ENCODE measurements at regions not wholly inside any gene's neighbourhood (a gene's known extent, or its start where the extent isn't known, plus 50 kb on each side); places are given as distances from the start of the nearest gene placed in this dataset.
A peak's percentile ranks its signal among the peaks of the same experiment; 100 is the strongest.

DNA sequence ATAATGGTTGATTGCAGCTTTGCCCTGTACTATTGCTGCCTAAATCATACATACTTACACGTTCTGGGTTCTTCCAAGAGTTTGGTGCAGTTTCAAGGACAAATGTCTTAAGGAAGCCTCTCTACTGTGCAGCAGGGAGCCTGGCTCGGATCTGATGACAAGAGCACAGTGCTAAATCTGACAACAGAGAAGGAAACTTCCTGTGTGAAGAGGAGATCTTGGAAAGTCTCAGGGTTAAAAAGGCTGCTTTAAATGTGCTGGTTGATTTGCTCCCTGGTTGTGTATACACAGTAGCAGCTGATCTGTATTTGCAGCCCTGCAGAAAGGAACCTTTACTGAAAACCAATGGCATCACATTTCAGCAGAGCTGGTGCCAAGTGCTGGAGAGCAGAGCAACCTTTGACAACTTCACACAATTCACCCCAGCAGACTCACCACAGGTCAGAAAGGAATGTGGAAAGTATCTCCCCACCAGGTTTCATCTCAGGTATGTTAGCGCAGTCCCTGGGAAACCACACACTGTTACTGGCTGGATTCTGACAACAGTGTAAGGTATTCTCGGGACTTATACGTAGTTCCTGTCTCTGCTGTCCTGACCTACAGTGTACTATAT, 355.0 kb upstream of the ESRRG start:
- no peaks in the 10 kb centered on the region for H3K36me3 ChIP-seq (ENCODE audit: control insufficient read depth in 4 of 4, insufficient read depth in 3 of 4, low read depth in 1 of 4, low read length in 3 of 4)
- no peak overlapping the region for H3K4me3 ChIP-seq (ENCODE audit: low read depth in 1 of 3, low read length in 3 of 3)
- no peaks in the 10 kb centered on the region for H3K4me1 ChIP-seq (ENCODE audit: control insufficient read depth in 4 of 4, insufficient read depth in 4 of 4, low read length in 3 of 4)
- H3K27ac ChIP-seq (ENCODE audit: low read depth in 1 of 2, low read length in 2 of 2) = no peak overlapping the region
- DNase-seq (ENCODE audit: low spot score) = no peak
- H3K9me3 ChIP-seq (ENCODE audit: control insufficient read depth in 4 of 4, low read length in 3 of 4) = no peaks in the 10 kb centered on the region
- H3K9ac ChIP-seq (ENCODE audit: low read depth in 1 of 2, low read length in 2 of 2) = no peak overlapping the region
- TF ChIP-seq GABPA (IDR thresholded peaks at IDR 0.05 in 1 of 2, conservative IDR thresholded peaks at IDR 0.05 in 1 of 2) (no peak), YY1 (IDR thresholded peaks at IDR 0.05) (no peak), JUND (IDR thresholded peaks at IDR 0.05) (no peak)
- TF ChIP-seq, protein P1, sequence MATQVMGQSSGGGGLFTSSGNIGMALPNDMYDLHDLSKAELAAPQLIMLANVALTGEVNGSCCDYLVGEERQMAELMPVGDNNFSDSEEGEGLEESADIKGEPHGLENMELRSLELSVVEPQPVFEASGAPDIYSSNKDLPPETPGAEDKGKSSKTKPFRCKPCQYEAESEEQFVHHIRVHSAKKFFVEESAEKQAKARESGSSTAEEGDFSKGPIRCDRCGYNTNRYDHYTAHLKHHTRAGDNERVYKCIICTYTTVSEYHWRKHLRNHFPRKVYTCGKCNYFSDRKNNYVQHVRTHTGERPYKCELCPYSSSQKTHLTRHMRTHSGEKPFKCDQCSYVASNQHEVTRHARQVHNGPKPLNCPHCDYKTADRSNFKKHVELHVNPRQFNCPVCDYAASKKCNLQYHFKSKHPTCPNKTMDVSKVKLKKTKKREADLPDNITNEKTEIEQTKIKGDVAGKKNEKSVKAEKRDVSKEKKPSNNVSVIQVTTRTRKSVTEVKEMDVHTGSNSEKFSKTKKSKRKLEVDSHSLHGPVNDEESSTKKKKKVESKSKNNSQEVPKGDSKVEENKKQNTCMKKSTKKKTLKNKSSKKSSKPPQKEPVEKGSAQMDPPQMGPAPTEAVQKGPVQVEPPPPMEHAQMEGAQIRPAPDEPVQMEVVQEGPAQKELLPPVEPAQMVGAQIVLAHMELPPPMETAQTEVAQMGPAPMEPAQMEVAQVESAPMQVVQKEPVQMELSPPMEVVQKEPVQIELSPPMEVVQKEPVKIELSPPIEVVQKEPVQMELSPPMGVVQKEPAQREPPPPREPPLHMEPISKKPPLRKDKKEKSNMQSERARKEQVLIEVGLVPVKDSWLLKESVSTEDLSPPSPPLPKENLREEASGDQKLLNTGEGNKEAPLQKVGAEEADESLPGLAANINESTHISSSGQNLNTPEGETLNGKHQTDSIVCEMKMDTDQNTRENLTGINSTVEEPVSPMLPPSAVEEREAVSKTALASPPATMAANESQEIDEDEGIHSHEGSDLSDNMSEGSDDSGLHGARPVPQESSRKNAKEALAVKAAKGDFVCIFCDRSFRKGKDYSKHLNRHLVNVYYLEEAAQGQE (IDR thresholded peaks at IDR 0.05) = peak; percentile 31
- WGBS = 26% methylated on average over 5 of the region's 5 CpGs
- no peaks in the 10 kb centered on the region for H3K27me3 ChIP-seq (ENCODE audit: control insufficient read depth in 4 of 4, insufficient read depth in 4 of 4, low read length in 3 of 4)

DNA sequence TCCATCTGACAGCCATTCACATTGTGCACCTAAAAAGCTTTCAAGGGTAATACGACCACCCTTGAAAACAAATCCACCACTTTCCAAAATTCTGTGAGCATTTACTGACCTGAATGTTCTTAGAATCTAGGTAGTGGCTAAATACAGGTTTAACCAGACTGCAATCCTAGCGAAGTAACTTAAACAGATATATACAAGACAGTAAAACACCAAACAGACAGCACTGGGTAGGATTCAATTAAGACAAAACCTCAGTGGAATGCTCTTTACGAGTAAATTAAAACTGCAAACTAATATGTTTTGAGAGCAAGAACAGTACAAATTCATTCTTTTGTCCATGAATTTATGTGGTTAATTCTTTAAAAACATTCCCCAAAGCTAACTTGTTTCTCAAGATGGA, 354.2 kb upstream of the ESRRG start:
- 65% methylated on average over 3 of the region's 3 CpGs for WGBS
- Histone ChIP-seq H3K36me3 (ENCODE audit: control insufficient read depth in 4 of 4, insufficient read depth in 3 of 4, low read depth in 1 of 4, low read length in 3 of 4) (no peaks in the 10 kb centered on the region), H3K4me1 (ENCODE audit: control insufficient read depth in 4 of 4, insufficient read depth in 4 of 4, low read length in 3 of 4) (no peaks in the 10 kb centered on the region), H3K27ac (ENCODE audit: low read depth in 1 of 2, low read length in 2 of 2) (no peak overlapping the region), H3K4me3 (ENCODE audit: low read depth in 1 of 3, low read length in 3 of 3) (no peak overlapping the region), H3K27me3 (ENCODE audit: control insufficient read depth in 4 of 4, insufficient read depth in 4 of 4, low read length in 3 of 4) (peaks cover 0 to 2% (median 0%) of the 10 kb centered on the region in 4 donors), H3K9ac (ENCODE audit: low read depth in 1 of 2, low read length in 2 of 2) (no peak overlapping the region), H3K9me3 (ENCODE audit: control insufficient read depth in 4 of 4, low read length in 3 of 4) (no peaks in the 10 kb centered on the region)
- no peak for TF ChIP-seq TAF1 (conservative IDR thresholded peaks at IDR 0.05)
- TF ChIP-seq FOXA1 (IDR thresholded peaks at IDR 0.05) = no peak
- TF ChIP-seq SP1 (IDR thresholded peaks at IDR 0.05) = no peak
- TF ChIP-seq, protein P2, sequence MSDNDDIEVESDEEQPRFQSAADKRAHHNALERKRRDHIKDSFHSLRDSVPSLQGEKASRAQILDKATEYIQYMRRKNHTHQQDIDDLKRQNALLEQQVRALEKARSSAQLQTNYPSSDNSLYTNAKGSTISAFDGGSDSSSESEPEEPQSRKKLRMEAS (IDR thresholded peaks at IDR 0.05) = no peak
- TF ChIP-seq RXRA (IDR thresholded peaks at IDR 0.05) = no peak
- no peak for TF ChIP-seq NR2F2 (IDR thresholded peaks at IDR 0.05)
- no peak for TF ChIP-seq HNF4G (IDR thresholded peaks at IDR 0.05)
- no peak for TF ChIP-seq RAD21 (IDR thresholded peaks at IDR 0.05)
- TF ChIP-seq, protein P1 (IDR thresholded peaks at IDR 0.05) = no peak
- TF ChIP-seq, protein P3, sequence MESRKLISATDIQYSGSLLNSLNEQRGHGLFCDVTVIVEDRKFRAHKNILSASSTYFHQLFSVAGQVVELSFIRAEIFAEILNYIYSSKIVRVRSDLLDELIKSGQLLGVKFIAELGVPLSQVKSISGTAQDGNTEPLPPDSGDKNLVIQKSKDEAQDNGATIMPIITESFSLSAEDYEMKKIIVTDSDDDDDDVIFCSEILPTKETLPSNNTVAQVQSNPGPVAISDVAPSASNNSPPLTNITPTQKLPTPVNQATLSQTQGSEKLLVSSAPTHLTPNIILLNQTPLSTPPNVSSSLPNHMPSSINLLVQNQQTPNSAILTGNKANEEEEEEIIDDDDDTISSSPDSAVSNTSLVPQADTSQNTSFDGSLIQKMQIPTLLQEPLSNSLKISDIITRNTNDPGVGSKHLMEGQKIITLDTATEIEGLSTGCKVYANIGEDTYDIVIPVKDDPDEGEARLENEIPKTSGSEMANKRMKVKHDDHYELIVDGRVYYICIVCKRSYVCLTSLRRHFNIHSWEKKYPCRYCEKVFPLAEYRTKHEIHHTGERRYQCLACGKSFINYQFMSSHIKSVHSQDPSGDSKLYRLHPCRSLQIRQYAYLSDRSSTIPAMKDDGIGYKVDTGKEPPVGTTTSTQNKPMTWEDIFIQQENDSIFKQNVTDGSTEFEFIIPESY (IDR thresholded peaks at IDR 0.05) = no peak
- no peak for TF ChIP-seq GABPA (IDR thresholded peaks at IDR 0.05 in 1 of 2, conservative IDR thresholded peaks at IDR 0.05 in 1 of 2)
- no peak for TF ChIP-seq HNF4A (conservative IDR thresholded peaks at IDR 0.05)
- no peak for DNase-seq (ENCODE audit: low spot score)
